ENCODE measurements at regions not wholly inside any gene's neighbourhood (a gene's known extent, or its start where the extent isn't known, plus 50 kb on each side); places are given as distances from the start of the nearest gene placed in this dataset.
"Not testable (repeated sequence)": the region's sequence is repeated elsewhere in the genome, so short reads cannot be mapped to it uniquely, and the experiment has no call there.

DNA sequence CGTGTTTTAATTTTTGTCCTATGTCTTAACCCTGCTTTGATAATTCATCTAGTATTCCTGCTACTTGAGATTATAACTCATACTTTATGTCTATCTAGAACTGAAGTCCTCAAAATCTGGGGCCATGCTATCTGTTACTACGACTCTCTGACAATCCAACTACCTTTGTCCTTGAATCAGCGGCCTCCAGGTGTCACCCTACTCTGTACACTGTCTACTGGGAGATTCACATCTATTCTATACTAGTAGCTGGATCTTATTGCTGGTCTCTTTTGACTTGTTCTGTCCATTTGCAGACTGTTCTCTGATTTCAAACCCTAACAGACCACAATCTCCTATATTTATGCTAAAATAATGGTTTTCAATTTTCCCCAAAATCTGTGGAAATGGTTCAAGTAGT, 225.5 kb upstream of the ELAVL2 start:
- CTCF ChIA-PET (ENCODE audit: low intra/inter-chr PET ratio, low total read pairs) = no interaction called here
- WGBS (ENCODE audit: low lambda C conversion rate) = 3% methylated on average over 3 of the region's 3 CpGs
- POLR2A ChIA-PET = no interaction called here

DNA sequence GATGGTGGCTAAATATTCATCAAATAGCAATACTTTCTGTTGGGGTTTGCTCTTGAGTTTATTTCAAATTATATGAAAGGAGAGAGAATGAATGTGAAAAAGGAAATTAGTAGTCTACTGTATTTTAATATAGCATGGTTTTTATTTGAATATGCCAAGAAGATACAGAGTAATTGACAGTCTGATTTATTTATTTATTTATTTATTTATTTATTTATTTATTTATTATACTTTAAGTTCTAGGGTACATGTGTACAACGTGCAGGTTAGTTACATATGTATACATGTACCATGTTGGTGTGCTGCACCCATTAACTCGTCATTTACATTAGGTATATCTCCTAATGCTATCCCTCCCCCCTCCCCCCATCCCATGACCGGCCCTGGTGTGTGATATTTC, 224.2 kb upstream of the ELAVL2 start:
- H3K36me3 ChIP-seq (replicated peaks in 1 of 2; ENCODE audit: control insufficient read depth in 1 of 2, insufficient read depth in 2 of 2, low read length in 2 of 2); H3K79me2 ChIP-seq (ENCODE audit: insufficient read depth, low read length); intact Hi-C loops (cut with micrococcal nuclease; ENCODE audit: unreplicated experiment); H3K9ac ChIP-seq (ENCODE audit: insufficient read depth, low read depth, low read length); H3K27ac ChIP-seq (ENCODE audit: extremely low read length, insufficient read depth, low read length); FAIRE-seq; CTCF ChIA-PET (ENCODE audit: low intra/inter-chr PET ratio, low total read pairs); H3K4me2 ChIP-seq (ENCODE audit: low read depth, low read length); BruUV-seq (replicated peaks); DNase-seq (ENCODE audit: low spot score); H3K4me1 ChIP-seq (ENCODE audit: insufficient read depth, low read length); POLR2A ChIA-PET; in situ Hi-C loops (cut with HindIII; ENCODE audit: extremely low pct_ligation_motif_present, low pct_unique_long_range_greater_than_20kb); ATAC-seq; H3K27me3 ChIP-seq (ENCODE audit: control insufficient read depth in 1 of 2, insufficient read depth in 2 of 2, low read length in 2 of 2); H4K20me1 ChIP-seq (ENCODE audit: insufficient read depth, low read length); H2AFZ ChIP-seq (ENCODE audit: low read length); H3K4me3 ChIP-seq (replicated peaks in 1 of 3; ENCODE audit: insufficient read depth in 1 of 3, low read depth in 2 of 3, low read length in 3 of 3): not testable (repeated sequence)
- H3K9me3 ChIP-seq (ENCODE audit: low read length) = peaks cover 76% of the 10 kb centered on the region
- WGBS (ENCODE audit: low lambda C conversion rate) = under 1% methylated on average over 3 of the region's 3 CpGs

More for the DNA sequence above, 225.5 kb upstream of the ELAVL2 start:
- Histone ChIP-seq H2AFZ (ENCODE audit: low read length) (no peak overlapping the region), H3K9me3 (ENCODE audit: low read length) (peaks cover 76% of the 10 kb centered on the region), H3K27me3 (ENCODE audit: control insufficient read depth in 1 of 2, insufficient read depth in 2 of 2, low read length in 2 of 2) (no peaks in the 10 kb centered on the region), H3K27ac (ENCODE audit: extremely low read length, insufficient read depth, low read length) (no peak overlapping the region), H3K4me2 (ENCODE audit: low read depth, low read length) (no peak overlapping the region), H4K20me1 (ENCODE audit: insufficient read depth, low read length) (no peaks in the 10 kb centered on the region), H3K4me3 (replicated peaks in 1 of 3; ENCODE audit: insufficient read depth in 1 of 3, low read depth in 2 of 3, low read length in 3 of 3) (no peak overlapping the region), H3K9ac (ENCODE audit: insufficient read depth, low read depth, low read length) (no peak overlapping the region), H3K4me1 (ENCODE audit: insufficient read depth, low read length) (no peaks in the 10 kb centered on the region), H3K79me2 (ENCODE audit: insufficient read depth, low read length) (no peaks in the 10 kb centered on the region), H3K36me3 (replicated peaks in 1 of 2; ENCODE audit: control insufficient read depth in 1 of 2, insufficient read depth in 2 of 2, low read length in 2 of 2) (no peaks in the 10 kb centered on the region)
- DNase-seq (ENCODE audit: low spot score) (no peak), FAIRE-seq (no peak), ATAC-seq (no peak)
- in situ Hi-C loops (cut with HindIII; ENCODE audit: extremely low pct_ligation_motif_present, low pct_unique_long_range_greater_than_20kb) = no loop called here
- BruUV-seq (replicated peaks) = no TSS peak
- intact Hi-C loops (cut with micrococcal nuclease; ENCODE audit: unreplicated experiment) = no loop called here
- no peak for TF ChIP-seq ZNF660 (CRISPR knock-in tag; IDR thresholded peaks at IDR 0.05; ENCODE audit: borderline replicate concordance, low read depth)
- TF ChIP-seq GTF2F1 (IDR thresholded peaks at IDR 0.05; ENCODE audit: low read length) = no peak
- no peak for TF ChIP-seq JUN (CRISPR knock-in tag; IDR thresholded peaks at IDR 0.05)
- TF ChIP-seq IRX3 (CRISPR knock-in tag; IDR thresholded peaks at IDR 0.05; ENCODE audit: borderline replicate concordance, low read depth) = no peak
- TF ChIP-seq, protein P1, sequence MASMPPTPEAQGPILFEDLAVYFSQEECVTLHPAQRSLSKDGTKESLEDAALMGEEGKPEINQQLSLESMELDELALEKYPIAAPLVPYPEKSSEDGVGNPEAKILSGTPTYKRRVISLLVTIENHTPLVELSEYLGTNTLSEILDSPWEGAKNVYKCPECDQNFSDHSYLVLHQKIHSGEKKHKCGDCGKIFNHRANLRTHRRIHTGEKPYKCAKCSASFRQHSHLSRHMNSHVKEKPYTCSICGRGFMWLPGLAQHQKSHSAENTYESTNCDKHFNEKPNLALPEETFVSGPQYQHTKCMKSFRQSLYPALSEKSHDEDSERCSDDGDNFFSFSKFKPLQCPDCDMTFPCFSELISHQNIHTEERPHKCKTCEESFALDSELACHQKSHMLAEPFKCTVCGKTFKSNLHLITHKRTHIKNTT (CRISPR knock-in tag; IDR thresholded peaks at IDR 0.05) = no peak
